ENCODE measurements at regions not wholly inside any gene's neighbourhood (a gene's known extent, or its start where the extent isn't known, plus 50 kb on each side); places are given as distances from the start of the nearest gene placed in this dataset.

DNA sequence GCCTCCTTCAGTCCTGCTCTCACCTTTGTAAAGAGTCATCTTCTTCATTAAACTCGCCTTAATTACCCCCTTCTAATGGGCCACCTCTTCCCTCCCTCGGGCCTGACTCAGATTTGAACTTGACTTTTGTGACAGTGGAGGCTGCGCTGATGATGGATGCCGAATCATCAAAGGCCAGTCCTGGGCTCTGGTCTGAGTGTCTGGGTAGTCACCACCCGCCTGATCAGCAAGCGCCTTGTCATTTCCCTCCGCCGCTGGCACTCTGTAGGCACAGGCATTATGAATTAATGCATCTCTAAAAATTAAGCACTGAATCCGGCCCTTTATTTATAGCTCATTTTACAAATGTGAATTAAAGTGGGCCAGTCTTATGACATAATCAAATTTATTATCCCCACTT, 116.7 kb upstream of the PROK2 start:
- FAIRE-seq (no peak), DNase-seq (ENCODE audit: extremely low spot score, insufficient read length, low read depth) (no peak)

DNA sequence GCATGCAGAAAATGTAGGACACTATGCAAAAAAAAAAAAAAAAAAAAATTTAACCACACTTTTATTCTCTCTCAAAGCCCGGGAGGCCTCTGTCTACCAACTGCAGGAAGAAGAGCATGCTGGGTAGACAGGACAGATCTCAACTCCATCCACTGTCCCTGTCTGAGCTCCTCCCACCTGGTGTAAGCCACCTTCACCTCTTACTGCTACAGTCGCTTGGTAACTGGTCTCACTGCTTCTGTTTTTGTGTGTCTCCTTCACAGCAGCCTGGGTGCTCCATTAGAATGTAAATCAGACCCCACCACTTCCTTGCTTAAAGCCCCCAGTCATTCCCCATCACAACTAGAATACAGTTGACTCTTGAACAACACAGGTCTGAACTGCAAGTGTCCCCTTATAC, 115.1 kb upstream of the PROK2 start:
- FAIRE-seq (no peak), DNase-seq (ENCODE audit: extremely low spot score, insufficient read length, low read depth) (no peak)

DNA sequence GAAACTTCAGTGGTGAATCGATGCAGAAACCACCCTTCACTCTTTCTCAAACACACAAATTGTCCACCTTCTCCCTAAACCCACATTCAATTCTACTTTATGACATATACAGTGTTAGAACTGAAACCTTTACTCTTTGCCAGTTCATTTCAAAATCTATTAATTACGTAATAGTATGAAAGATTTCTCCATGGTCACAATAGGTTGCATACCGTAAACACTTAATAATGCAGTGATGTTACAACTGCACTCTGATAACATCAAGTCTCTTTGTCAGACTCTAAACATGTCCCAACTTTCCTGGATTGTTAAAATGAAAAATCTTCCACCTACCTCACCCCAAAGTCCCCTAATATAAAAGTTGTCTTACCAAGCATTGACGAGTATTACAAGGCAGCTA, 111.8 kb upstream of the PROK2 start:
- FAIRE-seq = no peak

DNA sequence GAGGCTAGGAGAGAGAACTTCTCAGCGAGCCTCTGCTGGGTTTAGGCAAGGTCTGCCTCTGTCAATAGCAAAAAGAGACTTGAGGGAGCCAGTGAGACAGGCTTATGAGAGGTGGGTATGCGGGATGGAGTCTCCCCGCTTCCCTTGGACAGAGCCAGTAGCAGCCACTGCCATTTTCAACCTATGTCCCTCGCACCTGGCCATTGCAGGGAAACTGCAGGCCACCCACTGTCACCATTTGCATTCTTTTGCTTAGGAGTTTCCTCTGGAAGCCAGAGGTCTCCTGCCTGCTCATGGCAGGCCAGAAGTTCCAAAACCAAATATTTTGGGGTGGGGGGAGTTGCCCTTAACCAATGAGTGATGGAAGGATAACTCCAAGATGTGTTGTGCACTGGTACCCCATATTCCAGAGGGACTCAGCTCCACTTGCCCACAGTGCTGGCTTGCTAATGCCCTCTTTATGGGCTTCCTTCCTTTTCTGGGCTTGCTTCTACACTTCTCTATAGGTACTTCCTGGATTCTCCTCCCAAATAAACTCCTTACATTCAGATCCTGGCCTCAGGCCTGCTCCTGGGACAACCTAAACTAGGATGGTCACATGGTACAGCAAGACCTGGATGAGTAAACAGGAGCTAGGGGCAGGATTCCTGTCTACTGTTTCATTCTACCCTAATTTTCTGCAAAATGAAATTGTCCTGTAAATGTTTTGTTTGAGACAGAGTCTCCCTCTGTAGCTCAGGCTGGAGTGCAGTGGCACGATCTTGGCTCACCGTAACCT, 108.9 kb upstream of the PROK2 start:
- FAIRE-seq = no peak
- DNase-seq (ENCODE audit: extremely low spot score, insufficient read length, low read depth) = no peak

More for the DNA sequence above, 111.8 kb upstream of the PROK2 start:
- no peak for DNase-seq (ENCODE audit: extremely low spot score, insufficient read length, low read depth)

DNA sequence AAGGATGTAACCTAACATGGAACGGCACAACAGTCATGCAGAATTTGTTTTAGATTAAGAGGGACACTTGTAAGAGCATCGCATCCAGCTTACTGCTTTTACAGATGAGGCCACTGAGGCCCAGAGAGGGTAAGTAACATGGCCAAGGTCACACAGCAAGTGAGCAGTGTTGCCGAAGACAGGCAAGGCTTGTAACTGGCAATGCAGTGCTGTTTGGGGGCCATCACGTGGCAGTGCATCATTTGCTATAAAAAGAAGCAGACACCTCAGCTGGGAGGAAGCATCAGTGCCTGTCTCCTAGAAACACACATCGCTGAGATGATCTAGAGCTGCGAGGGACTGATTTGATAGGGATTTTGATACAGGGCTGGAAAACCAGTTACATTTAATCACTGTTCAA, 108.2 kb upstream of the PROK2 start:
- DNase-seq (ENCODE audit: extremely low spot score, insufficient read length, low read depth) = no peak

DNA sequence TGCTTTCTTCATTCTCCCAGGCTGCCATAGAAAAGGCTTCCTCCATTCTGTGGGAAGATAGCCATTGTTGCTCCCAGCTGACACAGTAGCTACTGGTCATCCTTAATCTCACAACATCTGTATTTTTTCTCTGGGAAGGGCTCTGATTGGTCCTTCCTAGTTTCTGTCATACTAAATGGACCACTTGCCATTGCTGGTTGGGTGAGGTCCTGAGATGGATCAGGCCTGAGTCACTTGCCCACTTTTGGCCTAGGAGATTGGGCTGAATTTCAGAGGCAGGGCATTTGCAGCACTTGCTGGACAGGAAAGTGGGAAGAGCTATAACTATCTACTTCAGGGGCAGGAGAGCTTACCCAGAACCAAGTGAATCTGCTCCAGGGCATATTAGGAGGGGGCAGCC, 106.5 kb upstream of the PROK2 start:
- FAIRE-seq = no peak

More for the DNA sequence above, 108.2 kb upstream of the PROK2 start:
- no peak for FAIRE-seq

DNA sequence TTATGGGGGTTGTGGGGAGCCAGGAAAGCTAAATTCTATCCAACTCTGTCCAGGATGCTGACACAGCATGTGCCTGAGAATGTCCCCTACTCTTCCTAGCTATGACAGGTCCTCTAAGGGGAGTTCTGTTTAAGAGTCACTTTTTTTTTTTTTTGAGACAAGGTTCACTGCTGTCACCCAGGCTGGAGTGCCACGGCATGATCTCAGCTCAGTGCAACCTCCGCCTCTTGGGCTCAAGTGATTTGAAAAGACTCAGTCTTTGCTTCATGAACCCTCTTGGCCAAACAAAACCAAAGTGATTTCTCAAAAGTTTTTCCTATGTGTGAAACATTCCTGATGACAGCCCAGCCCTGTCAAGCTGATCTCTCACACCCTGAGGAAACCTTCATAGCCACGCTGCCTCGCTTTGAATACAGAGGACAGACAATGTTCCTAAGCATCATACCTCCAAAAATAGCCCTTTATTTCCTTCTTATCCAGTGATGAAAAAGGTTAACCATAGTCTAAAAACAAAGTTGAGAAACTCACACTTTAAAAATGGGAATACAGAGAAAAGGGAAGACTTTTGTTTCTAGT, 105.5 kb upstream of the PROK2 start:
- no peak for DNase-seq (ENCODE audit: extremely low spot score, insufficient read length, low read depth)
- no peak for FAIRE-seq

More for the DNA sequence above, 106.5 kb upstream of the PROK2 start:
- no peak for DNase-seq (ENCODE audit: extremely low spot score, insufficient read length, low read depth)

DNA sequence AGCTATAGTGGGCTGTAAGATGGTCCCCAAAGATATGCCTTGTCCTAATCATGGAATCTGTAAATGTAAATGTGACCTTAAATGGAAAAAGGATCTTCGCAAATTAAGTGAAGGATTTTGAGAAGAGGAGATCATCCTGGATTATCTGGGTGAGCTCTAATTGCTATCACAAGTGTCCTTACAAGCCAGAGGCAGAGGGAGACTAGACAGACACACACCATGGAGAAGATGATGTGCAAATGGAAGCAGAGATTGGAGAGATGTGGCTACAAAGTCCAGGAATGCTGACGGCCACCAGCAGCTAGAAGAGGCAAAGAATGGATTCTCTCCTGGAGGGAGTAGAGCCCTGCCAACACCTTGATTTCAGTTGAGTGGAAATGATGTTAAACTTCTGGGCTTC, 102.3 kb upstream of the PROK2 start:
- DNase-seq (ENCODE audit: extremely low spot score, insufficient read length, low read depth) (no peak), FAIRE-seq (no peak)

DNA sequence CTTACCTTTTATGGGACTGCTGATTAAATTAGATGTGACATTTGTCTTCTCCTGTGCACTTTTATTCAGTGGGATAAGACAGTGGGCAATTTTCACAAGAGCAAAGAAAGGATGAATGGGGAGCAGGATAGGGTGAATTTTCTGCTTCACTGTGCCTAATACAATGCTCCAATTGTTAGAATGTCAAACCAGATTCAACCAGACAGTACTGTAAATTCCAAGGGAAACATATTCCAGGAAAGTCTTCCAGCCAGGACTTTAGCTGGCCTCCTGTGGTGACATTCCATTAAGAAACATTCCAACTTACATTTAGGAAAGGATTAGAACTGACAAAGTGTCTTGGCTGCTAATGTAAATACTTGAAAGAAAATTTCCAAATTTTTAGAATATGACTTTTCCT, 100.1 kb upstream of the PROK2 start:
- DNase-seq (ENCODE audit: extremely low spot score, insufficient read length, low read depth) = no peak

DNA sequence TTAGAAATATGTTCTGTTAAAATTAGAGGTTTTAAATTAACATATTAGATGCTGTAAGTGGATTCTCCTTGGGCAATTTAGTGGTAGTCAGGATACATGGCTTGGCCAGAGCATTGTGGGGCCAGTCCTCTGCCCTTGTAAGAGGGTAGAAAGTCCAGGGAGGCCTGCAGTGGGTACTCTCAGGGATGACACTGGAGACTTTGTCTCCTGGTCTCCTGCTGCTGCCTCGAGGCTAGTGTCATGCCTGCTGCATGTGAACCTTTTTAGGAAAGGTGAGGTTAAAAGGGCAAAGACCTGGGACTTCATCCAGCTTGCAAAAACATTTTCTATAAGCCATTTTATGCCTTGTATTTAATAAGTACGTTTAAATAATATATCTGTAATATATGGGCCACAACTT, 96.8 kb upstream of the PROK2 start:
- no peak for FAIRE-seq
- no peak for DNase-seq (ENCODE audit: extremely low spot score, insufficient read length, low read depth)

More for the DNA sequence above, 100.1 kb upstream of the PROK2 start:
- FAIRE-seq = no peak

DNA sequence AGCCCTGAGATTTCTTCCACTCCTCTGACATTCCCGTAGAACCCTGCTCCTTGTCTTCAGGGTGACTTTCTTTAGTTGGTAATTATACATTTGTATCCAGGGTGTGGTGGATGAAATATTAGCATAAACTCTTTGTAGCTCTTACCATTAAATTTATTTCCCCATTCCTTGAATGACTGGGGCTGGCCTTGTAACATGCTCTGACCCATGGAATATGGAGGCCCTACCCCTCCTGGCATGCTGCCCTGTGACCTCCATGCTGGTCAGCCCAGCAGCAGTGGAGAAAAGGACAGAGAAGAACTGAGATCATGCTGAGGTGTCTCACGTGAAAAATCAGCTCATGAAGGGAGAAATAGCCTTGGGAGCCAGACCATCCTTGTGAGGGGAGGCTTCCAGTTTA, 96.1 kb upstream of the PROK2 start:
- no peak for DNase-seq (ENCODE audit: extremely low spot score, insufficient read length, low read depth)
- no peak for FAIRE-seq

DNA sequence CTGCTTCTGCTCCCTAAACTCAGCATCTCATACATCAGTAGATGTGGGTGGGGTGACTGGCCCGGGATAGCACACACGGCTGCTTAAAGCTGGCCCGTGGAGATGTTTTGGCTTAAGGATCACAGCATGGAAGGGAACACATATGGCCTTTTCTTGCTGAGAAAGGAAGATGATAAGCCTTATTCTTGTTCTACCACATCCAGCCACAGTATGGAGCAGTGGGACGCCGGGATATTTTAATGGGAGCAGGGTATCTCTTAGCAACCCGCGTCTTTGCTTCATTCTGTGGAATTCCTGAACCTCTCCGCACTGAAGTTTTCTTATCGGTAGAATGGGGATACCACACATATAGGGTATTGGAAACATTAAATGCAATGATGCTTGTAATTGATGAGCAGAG, 94.1 kb upstream of the PROK2 start:
- DNase-seq (ENCODE audit: extremely low spot score, insufficient read length, low read depth) = no peak
- no peak for FAIRE-seq

DNA sequence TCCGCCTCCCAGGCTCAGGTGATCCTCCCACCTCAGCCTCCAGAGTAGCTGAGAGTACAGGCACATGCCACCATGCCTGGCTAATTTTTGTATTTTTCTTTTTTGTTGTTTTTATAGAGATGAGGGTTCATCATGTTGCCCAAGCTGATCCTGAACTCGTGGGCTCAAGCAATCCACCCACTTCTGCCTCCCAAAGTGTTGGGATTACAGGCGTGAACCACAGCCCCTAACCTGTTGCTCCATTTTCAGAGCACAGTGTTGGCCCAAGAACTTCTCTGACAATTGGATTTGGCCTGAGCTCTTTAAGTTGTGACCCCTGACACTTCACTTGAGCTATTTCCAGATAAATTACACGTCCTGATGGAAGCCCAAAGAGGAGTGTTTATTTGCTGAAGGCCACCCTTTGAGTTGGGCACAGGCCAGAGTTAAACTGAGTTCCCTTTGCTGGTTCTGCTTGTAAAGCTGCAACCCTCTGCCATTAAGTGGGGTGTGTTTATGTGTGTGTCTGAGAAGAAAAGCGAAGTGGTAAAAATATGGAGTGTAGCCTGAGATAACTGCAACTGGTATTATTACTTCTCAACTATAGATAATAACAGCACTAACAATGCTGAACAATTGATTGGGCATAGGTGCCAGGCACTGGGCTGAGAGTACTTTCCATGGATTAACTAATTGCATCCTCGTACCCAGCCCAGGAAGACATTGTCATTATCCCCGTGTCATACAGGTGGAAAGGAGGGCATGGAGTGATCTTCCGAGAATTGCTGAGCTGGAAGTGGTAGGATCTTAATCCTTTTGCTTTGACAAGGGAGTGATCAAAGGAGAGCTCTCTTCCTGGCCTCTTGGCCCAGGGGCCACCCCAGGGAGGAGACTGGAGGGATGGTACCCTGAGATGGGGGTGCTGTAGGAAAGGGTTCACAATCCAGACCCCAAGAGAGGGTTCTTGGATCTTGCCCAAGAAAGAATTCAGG, 91.5 kb upstream of the PROK2 start:
- DNase-seq (ENCODE audit: extremely low spot score, insufficient read length, low read depth) (no peak), FAIRE-seq (no peak)

DNA sequence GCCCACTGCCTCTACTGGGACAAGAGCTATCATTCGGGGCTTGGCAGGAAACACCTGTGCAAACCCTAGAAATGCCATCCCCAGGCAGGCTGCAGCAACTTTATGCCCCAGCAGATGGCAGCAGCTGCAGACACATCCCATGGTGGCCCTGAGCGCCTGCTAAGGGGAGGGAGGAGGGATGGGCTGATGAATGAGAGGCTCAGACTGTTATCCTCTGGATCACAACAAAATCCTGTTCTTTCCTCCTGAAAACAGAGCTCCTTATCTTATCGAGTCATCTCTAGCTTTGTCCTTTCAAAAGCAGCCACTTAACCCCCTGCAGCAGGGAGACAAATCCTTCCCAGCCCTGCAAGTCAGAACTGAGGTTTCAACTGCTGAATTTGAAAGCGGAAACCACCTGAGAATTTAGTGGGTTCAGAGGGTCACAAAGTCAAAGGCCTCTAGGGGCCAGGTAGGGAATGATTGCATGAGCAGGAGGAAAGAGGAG, 90.6 kb upstream of the PROK2 start:
- FAIRE-seq (peak; percentile 95), DNase-seq (ENCODE audit: extremely low spot score, insufficient read length, low read depth) (peak; percentile 60)

DNA sequence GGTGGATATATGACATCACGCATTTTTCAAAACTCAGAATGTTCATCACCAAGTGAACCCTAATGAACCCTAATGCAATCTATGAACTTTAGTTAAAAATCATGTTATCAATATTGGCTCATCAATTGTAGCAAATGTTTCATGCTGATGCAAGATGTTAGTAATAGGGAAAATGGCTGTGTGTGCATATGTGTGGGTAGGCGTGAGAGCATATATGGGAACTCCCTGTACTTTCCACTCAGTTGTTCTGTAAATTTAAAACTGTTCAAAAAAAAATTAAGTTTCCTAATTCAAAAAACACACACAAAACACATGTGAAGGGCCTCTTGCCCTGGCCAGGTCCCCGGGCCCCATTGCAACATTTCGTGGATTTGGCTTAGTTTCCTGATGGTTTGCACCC, 89.7 kb upstream of the PROK2 start:
- FAIRE-seq = no peak
- DNase-seq (ENCODE audit: extremely low spot score, insufficient read length, low read depth) = no peak

DNA sequence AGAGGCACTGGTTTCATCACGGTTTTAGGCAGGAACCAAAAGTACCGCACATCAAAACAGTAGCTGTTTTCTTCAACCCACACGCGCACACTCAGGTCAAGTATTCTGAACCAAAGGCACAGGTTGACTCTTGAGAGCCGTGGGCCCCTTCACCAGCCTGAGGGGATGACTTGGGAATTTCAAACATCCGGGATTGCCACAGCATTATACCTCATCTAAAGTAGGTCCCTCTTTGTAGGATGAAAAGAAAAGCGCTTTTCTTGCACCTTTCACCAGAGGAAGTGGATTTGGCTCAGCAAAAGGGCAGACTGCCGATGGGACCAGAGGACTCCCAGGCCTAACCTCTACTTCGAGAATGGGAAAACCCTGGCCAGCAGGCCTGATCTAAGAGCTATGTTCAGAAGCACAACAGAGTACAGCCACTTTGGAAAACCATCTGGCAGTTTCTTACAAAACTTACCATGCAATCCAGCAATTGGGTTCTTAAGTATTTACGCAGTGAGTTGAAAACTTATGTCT, 88.2 kb upstream of the PROK2 start:
- FAIRE-seq (peak; percentile 45), DNase-seq (ENCODE audit: extremely low spot score, insufficient read length, low read depth) (no peak)

DNA sequence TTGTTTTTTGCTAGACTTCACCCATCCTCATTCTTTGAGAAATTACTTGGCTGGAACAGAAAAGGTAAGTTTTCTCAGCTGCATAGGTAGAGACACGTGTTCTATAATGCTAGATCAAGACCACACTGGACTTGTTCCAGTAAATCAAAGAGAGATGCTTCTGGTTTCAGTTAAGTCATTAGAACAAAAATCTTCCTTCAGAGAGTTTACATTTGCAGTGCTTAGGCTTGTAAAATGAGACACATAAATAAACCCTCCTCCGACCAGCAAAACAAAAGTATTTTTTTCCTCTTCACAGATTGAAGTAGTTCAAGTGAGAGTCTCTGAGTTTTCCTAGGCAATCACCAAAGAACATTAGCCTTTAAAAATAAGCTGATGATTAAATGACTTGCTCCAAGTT, 87.3 kb upstream of the PROK2 start:
- FAIRE-seq = peak; percentile 9
- no peak for DNase-seq (ENCODE audit: extremely low spot score, insufficient read length, low read depth)

DNA sequence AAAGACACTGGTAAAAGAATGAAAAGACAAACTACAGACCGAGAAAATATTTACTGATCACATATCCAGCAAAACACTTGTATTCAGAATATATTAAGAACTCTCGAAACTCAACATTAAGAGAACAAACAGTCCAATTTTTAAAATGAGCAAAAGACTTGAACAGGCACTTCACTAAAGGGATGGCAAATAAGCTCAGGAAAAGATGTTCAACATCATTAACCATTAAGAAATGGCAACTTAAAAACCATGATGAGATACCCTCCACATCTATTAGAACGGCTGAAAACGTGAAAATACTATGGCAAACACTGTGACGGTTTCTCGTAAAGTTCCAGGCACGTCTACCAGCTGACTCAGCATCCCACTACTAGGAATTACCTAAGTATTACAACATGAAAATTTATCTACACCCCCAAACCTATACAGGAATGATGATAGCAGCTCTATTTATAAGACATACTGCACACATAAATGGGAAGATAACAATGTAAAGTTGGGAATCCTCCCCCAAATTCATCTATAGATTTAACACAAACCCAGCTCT, 86.1 kb upstream of the PROK2 start:
- FAIRE-seq (no peak), DNase-seq (ENCODE audit: extremely low spot score, insufficient read length, low read depth) (no peak)

DNA sequence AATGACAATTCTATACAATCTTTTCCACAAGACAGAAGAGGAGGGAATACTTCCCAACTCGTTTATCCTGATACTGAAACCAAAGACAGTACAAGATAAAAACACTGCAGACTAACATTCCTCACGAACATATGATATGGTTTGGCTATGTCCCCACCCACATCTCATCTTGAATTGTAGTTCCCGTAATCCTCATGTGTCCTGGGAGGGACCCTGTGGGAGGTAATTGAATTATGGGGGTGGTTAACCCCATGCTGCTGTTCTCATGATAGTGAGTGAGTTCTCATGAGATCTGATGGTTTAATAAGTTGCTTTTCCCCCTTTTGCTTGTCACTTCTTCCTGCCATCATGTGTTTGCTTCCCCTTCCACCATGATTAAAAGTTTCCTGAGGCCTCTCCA, 83.9 kb upstream of the PROK2 start:
- no peak for FAIRE-seq

DNA sequence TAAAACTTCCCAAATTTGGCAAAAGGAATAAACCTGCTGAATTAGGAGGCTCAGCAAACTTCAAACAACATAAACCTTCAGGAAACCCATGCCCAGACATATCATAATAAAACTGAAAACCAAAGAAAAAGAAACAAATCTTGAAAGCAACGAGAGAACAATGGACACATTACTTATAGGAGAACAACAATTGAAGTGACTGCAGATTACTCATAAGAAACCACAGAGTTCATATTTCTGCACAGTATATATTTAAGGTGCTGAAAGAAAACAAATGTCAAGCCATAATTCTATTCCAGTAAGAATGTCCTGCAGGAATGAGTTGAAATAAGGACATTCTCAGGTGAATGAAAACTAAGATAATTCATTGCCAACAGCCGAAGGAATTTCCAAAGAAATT, 80.8 kb upstream of the PROK2 start:
- FAIRE-seq (no peak), DNase-seq (ENCODE audit: extremely low spot score, insufficient read length, low read depth) (no peak)

More for the DNA sequence above, 83.9 kb upstream of the PROK2 start:
- no peak for DNase-seq (ENCODE audit: extremely low spot score, insufficient read length, low read depth)

Data from GM18507 (cell line).